Activated CD8-positive, alpha-beta T cell treated with anti-CD3 and anti-CD28 coated beads for 36 hours (primary cell): ENCODE measurements at regions not wholly inside any gene's neighbourhood (a gene's known extent, or its start where the extent isn't known, plus 50 kb on each side); places are given as distances from the start of the nearest gene placed in this dataset.

Experiments
- ATAC-seq: fragments of 200-7000 bp; cut with Tn5 transposase; one replicate; pipeline ENCODE4 v1.10.0; 2021; ENCODE audit warnings: mild to moderate bottlenecking, moderate library complexity
- CTCF ChIA-PET: fragments of 350-600 bp; sonication (Branson Sonifier 250); formaldehyde crosslinking; loops from one replicate; lab custom pipeline; 2021; ENCODE audit warnings: antibody characterized with exemption; lab: Charles Lee
- POLR2A ChIA-PET: fragments of 350-600 bp; sonication (Branson Sonifier 250); formaldehyde crosslinking; loops from one replicate; lab custom pipeline; 2021; ENCODE audit warnings: antibody characterized with exemption; lab: Charles Lee
- DNase-seq: peaks from one replicate; pipeline ENCODE4 v3.0.0-alpha.2; 2020
- H3K27ac Mint-ChIP-seq: one replicate; pipeline ENCODE4 v1.8.0; 2021; ENCODE audit warnings: mild to moderate bottlenecking, mixed read lengths
- H3K27me3 Mint-ChIP-seq: one replicate; pipeline ENCODE4 v1.8.0; 2021; ENCODE audit warnings: mixed read lengths
- H3K36me3 Mint-ChIP-seq: one replicate; pipeline ENCODE4 v1.8.0; 2021; ENCODE audit warnings: low read depth, mixed read lengths
- H3K4me1 Mint-ChIP-seq: one replicate; pipeline ENCODE4 v1.8.0; 2021; ENCODE audit warnings: low read depth, mixed read lengths
- H3K4me3 Mint-ChIP-seq: one replicate; pipeline ENCODE4 v1.8.0; 2021; ENCODE audit warnings: mild to moderate bottlenecking, moderate library complexity, mixed read lengths
- H3K9me3 Mint-ChIP-seq: one replicate; pipeline ENCODE4 v1.8.0; 2021; ENCODE audit warnings: mixed read lengths
- CTCF ChIP-seq: fragments of 200-600 bp; IDR thresholded peaks from one replicate; pipeline ENCODE4 v1.8.0; 2022; ENCODE audit warnings: antibody characterized with exemption, mild to moderate bottlenecking
- intact Hi-C: fragments of 100-400 bp; cut with micrococcal nuclease; formaldehyde crosslinking; loops from one replicate; pipeline ENCODE4 v1.10.0; 2022

- intact Hi-C loops, result no loop called here
- CTCF ChIA-PET, result no interaction called here
Observed at GRCh38 chr6:22008248-22008836, 288.5 kb downstream of the PRL start.

GRCh38 chr6:22010102-22010501, 286.7 kb downstream of the PRL start:
- Mint-ChIP-seq H3K4me1 (no peaks in the 10 kb centered on the region), H3K9me3 (no peaks in the 10 kb centered on the region), H3K27ac (no peak overlapping the region), H3K4me3 (no peak overlapping the region), H3K36me3 (no peaks in the 10 kb centered on the region), H3K27me3 (no peaks in the 10 kb centered on the region)
- no peak for ATAC-seq
- DNase-seq, result no peak
- ChIA-PET CTCF (no interaction called here), POLR2A (interaction anchor here (0.7 kb wide), 1 partner anchor 552 kb away, joined by 3 read pairs; no protein-coding TSS in a partner anchor)
- intact Hi-C loops, result no loop called here
- no peak for TF ChIP-seq CTCF

More at GRCh38 chr6:22008248-22008836, 288.5 kb downstream of the PRL start:
- H3K9me3 Mint-ChIP-seq, result no peaks in the 10 kb centered on the region
- H3K36me3 Mint-ChIP-seq, result no peaks in the 10 kb centered on the region
- H3K4me3 Mint-ChIP-seq, result no peak overlapping the region
- no peak for TF ChIP-seq CTCF
- DNase-seq (no peak), ATAC-seq (no peak)
- H3K27me3 Mint-ChIP-seq, result no peaks in the 10 kb centered on the region
- POLR2A ChIA-PET, result no interaction called here
- no peak overlapping the region for H3K27ac Mint-ChIP-seq
- no peaks in the 10 kb centered on the region for H3K4me1 Mint-ChIP-seq

- Mint-ChIP-seq H3K4me1 (no peaks in the 10 kb centered on the region), H3K36me3 (no peaks in the 10 kb centered on the region), H3K27ac (no peak overlapping the region), H3K9me3 (no peaks in the 10 kb centered on the region), H3K27me3 (no peaks in the 10 kb centered on the region), H3K4me3 (no peak overlapping the region)
- DNase-seq (no peak), ATAC-seq (no peak)
- intact Hi-C loops, result no loop called here
- CTCF ChIA-PET, result interaction anchor here (1.7 kb wide), 1 partner anchor 11 kb away, joined by 3 read pairs; no protein-coding TSS in a partner anchor
- TF ChIP-seq CTCF, result no peak
- POLR2A ChIA-PET, result no interaction called here
Observed at GRCh38 chr6:22015216-22015615, 281.6 kb downstream of the PRL start.

GRCh38 chr6:22015944-22016343, 280.9 kb downstream of the PRL start:
- POLR2A ChIA-PET, result no interaction called here
- ATAC-seq (no peak), DNase-seq (no peak)
- H3K9me3 Mint-ChIP-seq, result no peaks in the 10 kb centered on the region
- no peaks in the 10 kb centered on the region for H3K4me1 Mint-ChIP-seq
- no peak overlapping the region for H3K27ac Mint-ChIP-seq
- no peaks in the 10 kb centered on the region for H3K27me3 Mint-ChIP-seq
- no peaks in the 10 kb centered on the region for H3K36me3 Mint-ChIP-seq
- no peak overlapping the region for H3K4me3 Mint-ChIP-seq
- intact Hi-C loops, result no loop called here
- no peak for TF ChIP-seq CTCF
- CTCF ChIA-PET, result interaction anchor here (1.7 kb wide), 1 partner anchor 10 kb away, joined by 3 read pairs; no protein-coding TSS in a partner anchor

GRCh38 chr6:22017272-22017671, 279.6 kb downstream of the PRL start:
- DNase-seq (no peak), ATAC-seq (no peak)
- intact Hi-C loops, result no loop called here
- peaks cover 2% of the 10 kb centered on the region for H3K9me3 Mint-ChIP-seq
- no peak overlapping the region for H3K4me3 Mint-ChIP-seq
- H3K27me3 Mint-ChIP-seq, result no peaks in the 10 kb centered on the region
- H3K4me1 Mint-ChIP-seq, result no peaks in the 10 kb centered on the region
- ChIA-PET CTCF (interaction anchor here (1.4 kb wide), 1 partner anchor 18 kb away, joined by 4 read pairs; no protein-coding TSS in a partner anchor), POLR2A (no interaction called here)
- H3K27ac Mint-ChIP-seq, result no peak overlapping the region
- no peak for TF ChIP-seq CTCF
- H3K36me3 Mint-ChIP-seq, result peaks cover 2% of the 10 kb centered on the region
